ENCODE measurements at regions not wholly inside any gene's neighbourhood (a gene's known extent, or its start where the extent isn't known, plus 50 kb on each side); places are given as distances from the start of the nearest gene placed in this dataset.

GRCh38 chr20:6916938-6917337 is 149.5 kb downstream of the BMP2 start:
- TF ChIP-seq MYC (IDR thresholded peaks at IDR 0.05; ENCODE audit: borderline replicate concordance, low read length) (no peak), ZFP36 (IDR thresholded peaks at IDR 0.05; ENCODE audit: borderline replicate concordance, partially characterized antibody) (no peak)

Data from A549 (cell line).